IMR-90 (cell line): ENCODE measurements at regions not wholly inside any gene's neighbourhood (a gene's known extent, or its start where the extent isn't known, plus 50 kb on each side); places are given as distances from the start of the nearest gene placed in this dataset.

Experiments used
- BHLHE40 ChIP-seq: fragments of 150-350 bp; IDR thresholded peaks from 2 replicates; pipeline ENCODE4 v1.6.1; 2016; ENCODE audit warnings: mild to moderate bottlenecking, low read depth, low read length
- ELK1 ChIP-seq: fragments of 150-350 bp; IDR thresholded peaks from 2 replicates; pipeline ENCODE4 v1.6.1; 2016; ENCODE audit warnings: low read depth, mild to moderate bottlenecking, low read length, moderate library complexity, borderline replicate concordance
- MAFK ChIP-seq: IDR thresholded peaks from 2 replicates; pipeline ENCODE4 v1.6.1; 2012; ENCODE audit warnings: low read depth, low read length, improper control_type of control experiment
- MAZ ChIP-seq: IDR thresholded peaks from 2 replicates; pipeline ENCODE4 v1.6.1; 2012; ENCODE audit warnings: low read depth, mild to moderate bottlenecking, low read length, improper control_type of control experiment, moderate library complexity, borderline replicate concordance
- POLR2A ChIP-seq: IDR thresholded peaks from 2 replicates; pipeline ENCODE4 v1.6.1; 2012; ENCODE audit warnings: mild to moderate bottlenecking, low read depth, low read length
- RCOR1 ChIP-seq: IDR thresholded peaks from 2 replicates; pipeline ENCODE4 v1.6.1; 2012; ENCODE audit warnings: mild to moderate bottlenecking, low read length, improper control_type of control experiment; ENCODE audit not compliant: insufficient replicate concordance
- RFX5 ChIP-seq: IDR thresholded peaks from 2 replicates; pipeline ENCODE4 v1.8.0; 2012; ENCODE audit warnings: low read depth, mild to moderate bottlenecking, low read length, moderate library complexity
- TF ChIP-seq, protein P1 (sequence below): conservative IDR thresholded peaks from 2 replicates; pipeline ENCODE4 v1.5.1; 2012; ENCODE audit warnings: mild to moderate bottlenecking, low read depth, low read length, improper control_type of control experiment
- TF ChIP-seq, protein P2 (sequence below): fragments of 150-350 bp; IDR thresholded peaks from 2 replicates; pipeline ENCODE4 v1.6.1; 2017; ENCODE audit warnings: mild to moderate bottlenecking, antibody characterized with exemption, low read length, low read depth

- TF ChIP-seq, protein P1, sequence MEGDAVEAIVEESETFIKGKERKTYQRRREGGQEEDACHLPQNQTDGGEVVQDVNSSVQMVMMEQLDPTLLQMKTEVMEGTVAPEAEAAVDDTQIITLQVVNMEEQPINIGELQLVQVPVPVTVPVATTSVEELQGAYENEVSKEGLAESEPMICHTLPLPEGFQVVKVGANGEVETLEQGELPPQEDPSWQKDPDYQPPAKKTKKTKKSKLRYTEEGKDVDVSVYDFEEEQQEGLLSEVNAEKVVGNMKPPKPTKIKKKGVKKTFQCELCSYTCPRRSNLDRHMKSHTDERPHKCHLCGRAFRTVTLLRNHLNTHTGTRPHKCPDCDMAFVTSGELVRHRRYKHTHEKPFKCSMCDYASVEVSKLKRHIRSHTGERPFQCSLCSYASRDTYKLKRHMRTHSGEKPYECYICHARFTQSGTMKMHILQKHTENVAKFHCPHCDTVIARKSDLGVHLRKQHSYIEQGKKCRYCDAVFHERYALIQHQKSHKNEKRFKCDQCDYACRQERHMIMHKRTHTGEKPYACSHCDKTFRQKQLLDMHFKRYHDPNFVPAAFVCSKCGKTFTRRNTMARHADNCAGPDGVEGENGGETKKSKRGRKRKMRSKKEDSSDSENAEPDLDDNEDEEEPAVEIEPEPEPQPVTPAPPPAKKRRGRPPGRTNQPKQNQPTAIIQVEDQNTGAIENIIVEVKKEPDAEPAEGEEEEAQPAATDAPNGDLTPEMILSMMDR: no peak
- TF ChIP-seq POLR2A (no peak), MAZ (no peak), RCOR1 (no peak), BHLHE40 (no peak), ELK1 (no peak), RFX5 (no peak), MAFK (no peak)
- TF ChIP-seq, protein P2, sequence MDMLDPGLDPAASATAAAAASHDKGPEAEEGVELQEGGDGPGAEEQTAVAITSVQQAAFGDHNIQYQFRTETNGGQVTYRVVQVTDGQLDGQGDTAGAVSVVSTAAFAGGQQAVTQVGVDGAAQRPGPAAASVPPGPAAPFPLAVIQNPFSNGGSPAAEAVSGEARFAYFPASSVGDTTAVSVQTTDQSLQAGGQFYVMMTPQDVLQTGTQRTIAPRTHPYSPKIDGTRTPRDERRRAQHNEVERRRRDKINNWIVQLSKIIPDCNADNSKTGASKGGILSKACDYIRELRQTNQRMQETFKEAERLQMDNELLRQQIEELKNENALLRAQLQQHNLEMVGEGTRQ: no peak
Observed at GRCh38 chr15:38620851-38621594, 56.4 kb upstream of the RASGRP1 start.
